HPDE6-E6E7 (cell line): ENCODE measurements at regions not wholly inside any gene's neighbourhood (a gene's known extent, or its start where the extent isn't known, plus 50 kb on each side); places are given as distances from the start of the nearest gene placed in this dataset.
"Not testable (repeated sequence)": the region's sequence is repeated elsewhere in the genome, so short reads cannot be mapped to it uniquely, and the experiment has no call there.

Source experiments
- DNase-seq: peaks from one replicate; pipeline ENCODE4 v3.0.0; 2011; ENCODE audit warnings: missing footprints; ENCODE audit errors: extremely low spot score

GRCh38 chr14:29360656-29361055, 567.0 kb downstream of the PRKD1 start:
- no peak for DNase-seq

- no peak for DNase-seq
These were observed 557.6 kb downstream of the PRKD1 start for GRCh38 chr14:29370024-29370423.

GRCh38 chr14:29376237-29376636, 551.4 kb downstream of the PRKD1 start:
- no peak for DNase-seq

- DNase-seq: no peak
These were observed 546.8 kb downstream of the PRKD1 start for GRCh38 chr14:29380826-29381225.

- DNase-seq: no peak
These were observed 539.1 kb downstream of the PRKD1 start for GRCh38 chr14:29388571-29388970.

GRCh38 chr14:29390081-29390832, 537.4 kb downstream of the PRKD1 start:
- no peak for DNase-seq

GRCh38 chr14:29391231-29391630, 536.4 kb downstream of the PRKD1 start:
- DNase-seq: no peak

- DNase-seq: no peak
These were observed 535.8 kb downstream of the PRKD1 start for GRCh38 chr14:29391801-29392200.

GRCh38 chr14:29392287-29392686, 535.4 kb downstream of the PRKD1 start:
- no peak for DNase-seq

GRCh38 chr14:29403091-29403490, 524.6 kb downstream of the PRKD1 start:
- no peak for DNase-seq

- no peak for DNase-seq
These were observed 517.1 kb downstream of the PRKD1 start for GRCh38 chr14:29410581-29410980.

- not testable (repeated sequence) for DNase-seq
These were observed 512.7 kb downstream of the PRKD1 start for GRCh38 chr14:29414931-29415330.

GRCh38 chr14:29419736-29420135, 507.9 kb downstream of the PRKD1 start:
- no peak for DNase-seq

- no peak for DNase-seq
These were observed 506.4 kb downstream of the PRKD1 start for GRCh38 chr14:29421156-29421728.

GRCh38 chr14:29425705-29426482, 501.8 kb downstream of the PRKD1 start:
- no peak for DNase-seq

- peak; percentile 43 for DNase-seq
These were observed 485.0 kb downstream of the PRKD1 start for GRCh38 chr14:29442696-29443095.

- no peak for DNase-seq
These were observed 483.4 kb downstream of the PRKD1 start for GRCh38 chr14:29444216-29444615.

- DNase-seq: no peak
These were observed 482.8 kb downstream of the PRKD1 start for GRCh38 chr14:29444805-29445204.

GRCh38 chr14:29446971-29447370, 480.7 kb downstream of the PRKD1 start:
- DNase-seq: no peak

GRCh38 chr14:29451941-29452340, 475.7 kb downstream of the PRKD1 start:
- no peak for DNase-seq

GRCh38 chr14:29453045-29453444, 474.6 kb downstream of the PRKD1 start:
- DNase-seq: no peak

- DNase-seq: no peak
These were observed 473.5 kb downstream of the PRKD1 start for GRCh38 chr14:29454026-29454693.
